ENCODE measurements at regions not wholly inside any gene's neighbourhood (a gene's known extent, or its start where the extent isn't known, plus 50 kb on each side); places are given as distances from the start of the nearest gene placed in this dataset.

- no peak for TF ChIP-seq FOXP2 (optimal IDR thresholded peaks at IDR 0.05; ENCODE audit: control extremely low read depth, extremely low read length, insufficient read depth)
- no peak for TF ChIP-seq POLR2AphosphoS5 (IDR thresholded peaks at IDR 0.05; ENCODE audit: borderline replicate concordance, low read depth, low read length)
Observed at GRCh38 chr2:83386549-83386948, 1072.5 kb downstream of the SUCLG1 start.

All from SK-N-MC (cell line).